ENCODE measurements at regions not wholly inside any gene's neighbourhood (a gene's known extent, or its start where the extent isn't known, plus 50 kb on each side); places are given as distances from the start of the nearest gene placed in this dataset.

DNA sequence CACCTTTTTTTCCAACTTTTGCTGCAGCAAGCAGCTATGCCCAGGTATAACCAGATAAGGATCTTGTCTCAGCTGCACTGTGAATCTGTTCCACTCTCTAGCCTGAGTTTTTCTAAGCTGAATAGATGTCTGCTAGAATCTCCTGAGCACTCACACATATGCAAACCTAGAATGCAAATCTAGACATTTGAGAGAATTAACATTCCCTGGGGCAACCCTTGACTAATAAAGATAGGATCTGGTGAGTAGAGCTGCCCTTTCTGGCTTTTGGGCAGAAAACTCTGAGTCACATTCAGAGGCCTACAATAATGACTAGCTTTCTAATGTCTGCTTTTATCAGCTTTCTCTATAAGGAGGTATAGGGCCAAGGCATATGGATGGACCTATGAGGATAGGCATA lies 61.4 kb upstream of the BARHL2 start:
- no peak for DNase-seq

DNA sequence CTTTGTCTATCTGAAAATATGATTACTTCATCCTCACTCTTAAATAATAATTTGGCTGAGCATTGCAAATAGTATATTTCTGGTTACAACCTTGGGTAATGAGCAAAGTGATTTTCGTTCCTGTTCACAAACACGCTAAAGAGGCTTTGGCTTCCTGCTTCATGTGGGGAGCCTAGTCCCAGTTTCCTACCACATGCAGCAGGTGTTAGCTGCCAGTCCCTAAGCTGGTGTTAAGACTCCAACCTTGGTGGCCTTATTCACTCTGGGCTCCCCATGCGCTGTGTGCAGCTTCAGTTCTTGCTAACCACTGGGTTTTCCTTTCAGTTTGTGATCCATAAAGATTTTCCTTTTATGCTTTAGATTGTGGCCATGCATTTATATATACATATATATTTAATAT lies 56.7 kb upstream of the BARHL2 start:
- DNase-seq: no peak

DNA sequence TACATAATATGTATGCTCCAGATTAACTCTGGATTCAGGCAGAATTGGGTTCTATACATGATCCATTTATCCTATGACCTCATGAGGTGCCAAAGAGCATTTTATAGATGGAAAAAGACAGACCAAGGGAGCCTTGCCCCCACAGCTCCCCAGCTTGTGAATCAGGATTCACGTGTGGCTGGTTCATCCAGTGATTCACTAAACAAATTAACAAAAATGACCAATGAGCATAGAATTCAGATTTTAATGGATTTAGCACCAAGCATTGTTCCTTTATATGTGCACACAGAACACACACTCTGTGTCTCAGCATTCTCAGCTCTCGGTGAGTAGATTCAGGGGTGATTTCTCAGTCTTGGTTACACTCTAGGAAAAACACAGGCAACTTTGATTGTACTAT lies 51.7 kb upstream of the BARHL2 start:
- DNase-seq: no peak

DNA sequence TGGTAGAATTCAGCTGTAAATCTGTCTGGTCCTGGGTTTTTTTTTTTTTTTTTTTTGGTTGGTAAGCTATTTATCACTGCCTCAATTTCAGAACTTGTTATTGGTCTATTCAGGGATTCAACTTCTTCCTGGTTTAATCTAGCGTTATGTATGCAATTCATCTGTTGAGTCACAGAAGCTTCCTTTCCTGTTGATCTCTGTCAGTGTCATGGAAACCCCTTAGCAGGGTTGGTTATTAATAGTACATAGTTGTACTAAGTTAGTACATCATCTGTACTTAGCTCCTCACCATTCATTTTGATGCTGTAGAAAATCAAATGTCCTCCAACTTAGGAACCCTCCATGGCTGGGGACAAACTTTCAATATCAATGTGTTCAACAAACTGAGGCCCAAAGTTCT lies 51.0 kb upstream of the BARHL2 start:
- no peak for DNase-seq

Data from stimulated activated naive CD4-positive, alpha-beta T cell (primary cell).